ENCODE measurements at regions not wholly inside any gene's neighbourhood (a gene's known extent, or its start where the extent isn't known, plus 50 kb on each side); places are given as distances from the start of the nearest gene placed in this dataset.
"Not testable (repeated sequence)": the region's sequence is repeated elsewhere in the genome, so short reads cannot be mapped to it uniquely, and the experiment has no call there.

- no peak for ATAC-seq
Measured at GRCh38 chr10:90007226-90007625, 305.8 kb downstream of the KIF20B start.

GRCh38 chr10:90011281-90011680 lies 309.9 kb downstream of the KIF20B start:
- H3K27me3 Mint-ChIP-seq, H3K4me3 Mint-ChIP-seq, POLR2A ChIA-PET, H3K9me3 Mint-ChIP-seq, H3K27ac Mint-ChIP-seq, DNase-seq, ATAC-seq, H3K4me1 Mint-ChIP-seq, H3K36me3 Mint-ChIP-seq: not testable (repeated sequence)

More at GRCh38 chr10:90007226-90007625, 305.8 kb downstream of the KIF20B start:
- Mint-ChIP-seq H3K4me1 (no peaks in the 10 kb centered on the region), H3K4me3 (no peak overlapping the region), H3K9me3 (peaks cover 0 to 5% (median 0%) of the 10 kb centered on the region in 9 donors), H3K27ac (no peak overlapping the region), H3K36me3 (peaks cover 0 to 6% (median 0%) of the 10 kb centered on the region in 3 donors), H3K27me3 (peaks cover 0 to 10% (median 5%) of the 10 kb centered on the region in 5 donors)
- POLR2A ChIA-PET = no interaction called here
- DNase-seq = no peak

- H3K4me1 Mint-ChIP-seq = no peaks in the 10 kb centered on the region
- no peaks in the 10 kb centered on the region for H3K36me3 Mint-ChIP-seq
- ATAC-seq = no peak
- POLR2A ChIA-PET = no interaction called here
- no peak for DNase-seq
- peaks cover 0 to 6% (median 0%) of the 10 kb centered on the region in 9 donors for H3K9me3 Mint-ChIP-seq
- peaks cover 0 to 3% (median 1%) of the 10 kb centered on the region in 5 donors for H3K27me3 Mint-ChIP-seq
- no peak overlapping the region for H3K27ac Mint-ChIP-seq
- H3K4me3 Mint-ChIP-seq = no peak overlapping the region
Measured at GRCh38 chr10:90018819-90019218, 317.4 kb downstream of the KIF20B start.

- Mint-ChIP-seq H3K9me3 (peaks cover 0 to 8% (median 0%) of the 10 kb centered on the region in 9 donors), H3K27ac (no peak overlapping the region), H3K36me3 (no peaks in the 10 kb centered on the region), H3K4me3 (no peak overlapping the region), H3K4me1 (no peaks in the 10 kb centered on the region), H3K27me3 (peaks cover 0 to 5% (median 3%) of the 10 kb centered on the region in 5 donors)
- POLR2A ChIA-PET = no interaction called here
- no peak for DNase-seq
- ATAC-seq = no peak
Measured at GRCh38 chr10:90020506-90020905, 319.1 kb downstream of the KIF20B start.

GRCh38 chr10:90023950-90024349 lies 322.6 kb downstream of the KIF20B start:
- Mint-ChIP-seq H3K4me3 (no peak overlapping the region), H3K27ac (no peak overlapping the region), H3K4me1 (peaks cover 0 to 8% (median 0%) of the 10 kb centered on the region in 4 donors), H3K9me3 (peaks cover 0 to 4% (median 0%) of the 10 kb centered on the region in 9 donors), H3K36me3 (no peaks in the 10 kb centered on the region), H3K27me3 (peaks cover 0 to 6% (median 3%) of the 10 kb centered on the region in 5 donors)
- DNase-seq = no peak
- ATAC-seq = no peak
- POLR2A ChIA-PET = no interaction called here

GRCh38 chr10:90028312-90028711 lies 326.9 kb downstream of the KIF20B start:
- ATAC-seq (no peak), DNase-seq (no peak)
- Mint-ChIP-seq H3K36me3 (no peaks in the 10 kb centered on the region), H3K4me1 (peaks cover 0 to 8% (median 0%) of the 10 kb centered on the region in 4 donors), H3K4me3 (no peak overlapping the region), H3K27ac (no peak overlapping the region), H3K27me3 (peaks cover 0 to 4% (median 1%) of the 10 kb centered on the region in 5 donors), H3K9me3 (peaks cover 0 to 10% (median 3%) of the 10 kb centered on the region in 9 donors)
- POLR2A ChIA-PET = no interaction called here

GRCh38 chr10:90031776-90032175 lies 330.4 kb downstream of the KIF20B start:
- Mint-ChIP-seq H3K36me3 (no peaks in the 10 kb centered on the region), H3K27ac (no peak overlapping the region), H3K27me3 (no peaks in the 10 kb centered on the region), H3K4me1 (peaks cover 0 to 8% (median 0%) of the 10 kb centered on the region in 4 donors), H3K9me3 (peaks cover 0 to 11% (median 4%) of the 10 kb centered on the region in 9 donors), H3K4me3 (no peak overlapping the region)
- POLR2A ChIA-PET = no interaction called here
- ATAC-seq (no peak), DNase-seq (no peak)

GRCh38 chr10:90032519-90032918 lies 331.1 kb downstream of the KIF20B start:
- Mint-ChIP-seq H3K27ac (no peak overlapping the region), H3K4me1 (peaks cover 0 to 8% (median 0%) of the 10 kb centered on the region in 4 donors), H3K27me3 (no peaks in the 10 kb centered on the region)

GRCh38 chr10:90034862-90035261 lies 333.5 kb downstream of the KIF20B start:
- H3K4me1 Mint-ChIP-seq, DNase-seq, H3K36me3 Mint-ChIP-seq, H3K4me3 Mint-ChIP-seq, POLR2A ChIA-PET, H3K27ac Mint-ChIP-seq, ATAC-seq, H3K27me3 Mint-ChIP-seq: not testable (repeated sequence)
- peaks cover 0 to 11% (median 4%) of the 10 kb centered on the region in 9 donors for H3K9me3 Mint-ChIP-seq

More at GRCh38 chr10:90032519-90032918, 331.1 kb downstream of the KIF20B start:
- Mint-ChIP-seq H3K36me3 (no peaks in the 10 kb centered on the region), H3K4me3 (no peak overlapping the region), H3K9me3 (peaks cover 0 to 11% (median 4%) of the 10 kb centered on the region in 9 donors)
- POLR2A ChIA-PET = no interaction called here
- DNase-seq (no peak), ATAC-seq (no peak)

- no peaks in the 10 kb centered on the region for H3K27me3 Mint-ChIP-seq
- H3K36me3 Mint-ChIP-seq = no peaks in the 10 kb centered on the region
- H3K9me3 Mint-ChIP-seq = peaks cover 0 to 6% (median 0%) of the 10 kb centered on the region in 9 donors
- POLR2A ChIA-PET = no interaction called here
- no peak for ATAC-seq
- DNase-seq = no peak
- H3K4me3 Mint-ChIP-seq = no peak overlapping the region
- no peak overlapping the region for H3K27ac Mint-ChIP-seq
- H3K4me1 Mint-ChIP-seq = peaks cover 0 to 5% (median 0%) of the 10 kb centered on the region in 4 donors
Measured at GRCh38 chr10:90041585-90041984, 340.2 kb downstream of the KIF20B start.

GRCh38 chr10:90042075-90042474 lies 340.7 kb downstream of the KIF20B start:
- POLR2A ChIA-PET = no interaction called here
- H3K27ac Mint-ChIP-seq = no peak overlapping the region
- H3K4me3 Mint-ChIP-seq = no peak overlapping the region
- ATAC-seq (no peak), DNase-seq (no peak)
- H3K4me1 Mint-ChIP-seq = peaks cover 0 to 10% (median 0%) of the 10 kb centered on the region in 4 donors
- peaks cover 0 to 6% (median 0%) of the 10 kb centered on the region in 9 donors for H3K9me3 Mint-ChIP-seq
- no peaks in the 10 kb centered on the region for H3K36me3 Mint-ChIP-seq
- no peaks in the 10 kb centered on the region for H3K27me3 Mint-ChIP-seq

- POLR2A ChIA-PET = no interaction called here
- no peak overlapping the region for H3K4me3 Mint-ChIP-seq
- peaks cover 0 to 31% (median 0%) of the 10 kb centered on the region in 4 donors for H3K4me1 Mint-ChIP-seq
- peaks cover 0 to 7% (median 4%) of the 10 kb centered on the region in 9 donors for H3K9me3 Mint-ChIP-seq
- H3K36me3 Mint-ChIP-seq = no peaks in the 10 kb centered on the region
- DNase-seq = no peak
- peaks cover 0 to 4% (median 0%) of the 10 kb centered on the region in 5 donors for H3K27me3 Mint-ChIP-seq
- no peak for ATAC-seq
- peak overlapping the region in 1 of 10 donors; percentile 55 for H3K27ac Mint-ChIP-seq
Measured at GRCh38 chr10:90047243-90047729, 345.9 kb downstream of the KIF20B start.

GRCh38 chr10:90051053-90051452 lies 349.7 kb downstream of the KIF20B start:
- H3K27me3 Mint-ChIP-seq = peaks cover 0 to 6% (median 2%) of the 10 kb centered on the region in 5 donors
- no peak overlapping the region for H3K4me3 Mint-ChIP-seq
- H3K36me3 Mint-ChIP-seq = no peaks in the 10 kb centered on the region
- DNase-seq = no peak
- H3K9me3 Mint-ChIP-seq = peaks cover 0 to 7% (median 6%) of the 10 kb centered on the region in 9 donors
- peaks cover 0 to 28% (median 0%) of the 10 kb centered on the region in 4 donors for H3K4me1 Mint-ChIP-seq
- POLR2A ChIA-PET = no interaction called here
- no peak overlapping the region for H3K27ac Mint-ChIP-seq
- no peak for ATAC-seq

GRCh38 chr10:90051474-90051873 lies 350.1 kb downstream of the KIF20B start:
- Mint-ChIP-seq H3K4me3 (no peak overlapping the region), H3K4me1 (peaks cover 0 to 27% (median 0%) of the 10 kb centered on the region in 4 donors), H3K36me3 (no peaks in the 10 kb centered on the region), H3K9me3 (peaks cover 0 to 11% (median 6%) of the 10 kb centered on the region in 9 donors), H3K27me3 (peaks cover 0 to 6% (median 2%) of the 10 kb centered on the region in 5 donors), H3K27ac (no peak overlapping the region)
- no peak for DNase-seq
- POLR2A ChIA-PET = no interaction called here
- no peak for ATAC-seq
